K562 (cell line): ENCODE measurements at regions not wholly inside any gene's neighbourhood (a gene's known extent, or its start where the extent isn't known, plus 50 kb on each side); places are given as distances from the start of the nearest gene placed in this dataset.

Experiments
- ATAC-seq: fragments of 200-7000 bp; cut with Tn5 transposase; 3 replicates; pipeline ENCODE4 v1.9.1; 2020; ENCODE audit warnings: moderate library complexity
- BruUV-seq: library from RNA; stranded (reverse); fragments of 400-500 nt; replicated peaks from 2 replicates; lab custom pipeline; 2021; lab: Mats Ljungman, UMichigan
- CTCF ChIA-PET: fragments of 300-600 bp; formaldehyde crosslinking; extraction: SDS; loops from one replicate; lab custom pipeline; 2021; ENCODE audit warnings: low intra/inter-chr PET ratio; lab: Yijun Ruan, JAX
- POLR2A ChIA-PET: fragments of 300-600, 350-650 bp; sonication (Branson Sonifier 250); formaldehyde crosslinking; extraction: SDS; loops from one replicate; lab custom pipeline; 2021; ENCODE audit warnings: antibody characterized with exemption, inconsistent platforms; lab: Yijun Ruan, JAX
- DNase-seq, 4 experiments: peaks; one replicate each; pipeline versions ENCODE4 v3.0.0 to v3.0.0-alpha.2; 2011 to 2018; ENCODE audit warnings: low spot score in 3 of 4, mixed read lengths in 3 of 4; ENCODE audit errors: extremely low read depth in 1 of 4
- FAIRE-seq: peaks from 2 replicates; lab custom pipeline; 2011; peaks lifted over from hg19 to GRCh38; lab: Jason Lieb, UNC
- H2AFZ ChIP-seq: 2 replicates; pipeline ENCODE4 v1.6.0; 2011; ENCODE audit warnings: low read depth, low read length, control low read depth, inconsistent platforms
- H3K27ac ChIP-seq: fragments of 200-600 bp; 3 replicates; pipeline ENCODE4 v1.8.0; 2011; ENCODE audit warnings: low read depth, mild to moderate bottlenecking, control low read depth, inconsistent platforms, low read length, moderate library complexity, mixed read lengths; ENCODE audit errors: extremely low read depth
- H3K27me3 ChIP-seq, 2 experiments: fragments of 300-600 bp in 1 of 2; 2 replicates in 1 of 2; 3 replicates in 1 of 2; pipeline versions ENCODE4 v1.6.0 to v1.8.0; 2011; ENCODE audit warnings: inconsistent platforms in 2 of 2, low read length in 2 of 2, mild to moderate bottlenecking in 1 of 2, mixed read lengths in 1 of 2, moderate library complexity in 1 of 2; ENCODE audit not compliant: control insufficient read depth in 2 of 2, insufficient read depth in 2 of 2
- H3K36me3 ChIP-seq: fragments of 300-600 bp; 3 replicates; pipeline ENCODE4 v1.8.0; 2011; ENCODE audit warnings: mild to moderate bottlenecking, low read length, inconsistent platforms; ENCODE audit not compliant: control insufficient read depth, insufficient read depth
- H3K4me1 ChIP-seq, 2 experiments: fragments of 200-600 bp in 1 of 2; replicated peaks in 1 of 2; 2 replicates in 1 of 2; 3 replicates in 1 of 2; pipeline versions ENCODE4 v1.5.1 to v1.8.0; 2011; ENCODE audit warnings: inconsistent platforms in 2 of 2, low read length in 2 of 2, mild to moderate bottlenecking in 1 of 2, mixed read lengths in 1 of 2, moderate library complexity in 1 of 2; ENCODE audit not compliant: control insufficient read depth in 2 of 2, insufficient read depth in 2 of 2
- H3K4me2 ChIP-seq: 2 replicates; pipeline ENCODE4 v1.6.1; 2011; ENCODE audit warnings: low read length, control low read depth, inconsistent platforms, mixed read lengths; ENCODE audit not compliant: insufficient read depth
- H3K4me3 ChIP-seq: fragments of 200-600 bp; sonication (generic), shearing (Covaris generic); 2 replicates; pipeline ENCODE4 v1.5.1; 2016; ENCODE audit warnings: control low read depth, inconsistent platforms
- H3K79me2 ChIP-seq: fragments of 200-600 bp; 3 replicates; pipeline ENCODE4 v1.8.0; 2011; ENCODE audit warnings: low read length, inconsistent platforms; ENCODE audit not compliant: control insufficient read depth, insufficient read depth
- H3K9ac ChIP-seq, 2 experiments: 2 replicates each; pipeline versions ENCODE4 v1.6.0 to v1.6.1; 2011; ENCODE audit warnings: low read depth in 2 of 2, low read length in 2 of 2, control low read depth in 1 of 2, inconsistent platforms in 1 of 2, mild to moderate bottlenecking in 1 of 2, mixed read lengths in 1 of 2; ENCODE audit not compliant: insufficient read depth in 1 of 2
- H3K9me1 ChIP-seq: one replicate; pipeline ENCODE4 v1.6.0; 2011; ENCODE audit warnings: inconsistent platforms, mild to moderate bottlenecking, low read length, moderate library complexity; ENCODE audit not compliant: control insufficient read depth, insufficient read depth
- H3K9me3 ChIP-seq: replicated peaks from 2 replicates; pipeline ENCODE4 v1.5.1; 2011; ENCODE audit warnings: low read depth, low read length, inconsistent platforms; ENCODE audit not compliant: control insufficient read depth, insufficient read depth
- H4K20me1 ChIP-seq: replicated peaks from 2 replicates; pipeline ENCODE4 v1.6.1; 2011; ENCODE audit warnings: low read length, inconsistent platforms, mixed read lengths; ENCODE audit not compliant: control insufficient read depth, insufficient read depth
- ATF1 ChIP-seq, 2 experiments: fragments of 450-650 bp in 1 of 2; IDR thresholded peaks; 2 replicates each; pipeline ENCODE4 v1.6.1; 2016; ENCODE audit warnings: missing compliant biosample characterization in 1 of 2, missing genetic modification characterization in 1 of 2
- ATF7 ChIP-seq: fragments of 450-650 bp; IDR thresholded peaks from 2 replicates; pipeline ENCODE4 v1.7.1; 2014; ENCODE audit warnings: mild to moderate bottlenecking, moderate library complexity
- KLF10 ChIP-seq: fragments of 250-450 bp; sonication (Bioruptor Pico); IDR thresholded peaks from 2 replicates; pipeline ENCODE4 v1.6.1; 2021; ENCODE audit warnings: matching md5 sums
- NFATC3 ChIP-seq: fragments of 450-650 bp; IDR thresholded peaks from 2 replicates; pipeline ENCODE4 v1.6.1; 2017; ENCODE audit warnings: mild to moderate bottlenecking
- NFIX ChIP-seq: fragments of 250-450 bp; sonication (Bioruptor Pico); IDR thresholded peaks from 2 replicates; pipeline ENCODE4 v1.4.0; 2020; ENCODE audit warnings: low read depth, mild to moderate bottlenecking, moderate library complexity
- PRPF4 ChIP-seq: fragments of 200-400 bp; formaldehyde crosslinking; IDR thresholded peaks from one replicate; pipeline ENCODE4 v1.6.1; 2017; ENCODE audit warnings: low read length, low read depth, mild to moderate bottlenecking; ENCODE audit not compliant: insufficient read depth, poor library complexity, severe bottlenecking
- ZNF140 ChIP-seq: fragments of 250-450 bp; sonication (Bioruptor Pico); IDR thresholded peaks from 2 replicates; pipeline ENCODE4 v1.8.0; 2021; ENCODE audit warnings: moderate library complexity, mild to moderate bottlenecking, inconsistent platforms
- WGBS: fragments of 100-300 bp; shearing (Covaris generic); methylation state at CpG from one replicate; pipeline ENCODE4 v1.1.6; 2016; ENCODE audit warnings: low coverage, mixed read lengths; ENCODE audit not compliant: insufficient coverage; ENCODE audit errors: missing lambda C conversion rate; 5-methylcytosine and 5-hydroxymethylcytosine counted together
- in situ Hi-C: fragments of 300-500 bp; cut with MboI; formaldehyde crosslinking; loops from 4 replicates; pipeline ENCODE4 v1.15.0; 2018; ENCODE audit warnings: inconsistent platforms, mixed read lengths
- intact Hi-C: fragments of 100-400 bp; cut with micrococcal nuclease; formaldehyde crosslinking; loops from 2 replicates; pipeline ENCODE4 v1.14.2; 2022

DNA sequence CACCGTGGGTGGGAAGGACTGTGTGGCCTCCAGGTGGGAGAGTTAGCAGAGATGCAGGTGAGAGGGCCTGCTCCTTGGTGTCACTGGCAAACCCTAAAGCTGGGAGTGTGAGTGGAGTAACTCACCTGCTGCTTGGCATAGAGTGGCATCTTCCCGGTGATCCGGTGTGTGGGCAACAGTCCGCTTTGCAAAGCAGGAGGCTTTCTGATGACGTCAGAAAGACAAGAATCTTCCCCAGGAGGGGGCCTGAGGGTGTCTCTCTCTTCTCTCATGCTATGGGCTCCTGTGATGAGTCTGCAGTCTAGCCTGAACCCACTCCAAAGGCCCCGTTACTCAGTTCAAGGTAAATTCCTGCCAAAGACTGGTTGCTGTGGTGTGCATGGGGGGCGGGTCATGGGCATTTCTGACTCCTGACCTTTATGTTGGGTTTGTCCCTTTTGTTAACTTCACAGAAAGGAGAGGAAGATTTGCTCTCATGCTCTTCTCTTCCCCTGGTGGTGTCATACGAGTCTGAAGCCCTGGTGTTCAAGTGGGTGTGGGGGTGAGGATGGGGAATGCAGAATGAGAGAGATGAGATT, 187.9 kb downstream of the GATA3 start:
- no peaks in the 10 kb centered on the region; a peak in 2 of 5 replicates for H3K27me3 ChIP-seq
- POLR2A ChIA-PET: no interaction called here
- peaks cover 3% of the 10 kb centered on the region for H3K9me1 ChIP-seq
- H3K4me1 ChIP-seq: no peaks in the 10 kb centered on the region
- no peak overlapping the region for H3K4me3 ChIP-seq
- intact Hi-C loops: no loop called here
- H3K4me2 ChIP-seq: no peak overlapping the region
- BruUV-seq: no TSS peak
- no peaks in the 10 kb centered on the region for H4K20me1 ChIP-seq
- FAIRE-seq (no peak), DNase-seq (no peak), ATAC-seq (no peak)
- no peaks in the 10 kb centered on the region for H3K9me3 ChIP-seq
- in situ Hi-C loops: no loop called here
- no peak overlapping the region for H3K9ac ChIP-seq
- no peak for TF ChIP-seq ATF1 (CRISPR knock-in tag; IDR thresholded peaks at IDR 0.05)
- TF ChIP-seq ATF1 (tag; IDR thresholded peaks at IDR 0.05): 0 out of 2 replicates have a peak, but pooled peaks have one; percentile 20
- TF ChIP-seq KLF10 (CRISPR knock-in tag): no peak
- peak; percentile 20; the same call in 1 of the 2 replicates for TF ChIP-seq ATF7
- CTCF ChIA-PET: no interaction called here
- H3K79me2 ChIP-seq: no peaks in the 10 kb centered on the region
- no peak overlapping the region for H3K27ac ChIP-seq
- H3K36me3 ChIP-seq: no peaks in the 10 kb centered on the region
- whole genome bisulfite sequencing: 0% methylated on average over 8 of the region's 8 CpGs
- no peak overlapping the region for H2AFZ ChIP-seq

DNA sequence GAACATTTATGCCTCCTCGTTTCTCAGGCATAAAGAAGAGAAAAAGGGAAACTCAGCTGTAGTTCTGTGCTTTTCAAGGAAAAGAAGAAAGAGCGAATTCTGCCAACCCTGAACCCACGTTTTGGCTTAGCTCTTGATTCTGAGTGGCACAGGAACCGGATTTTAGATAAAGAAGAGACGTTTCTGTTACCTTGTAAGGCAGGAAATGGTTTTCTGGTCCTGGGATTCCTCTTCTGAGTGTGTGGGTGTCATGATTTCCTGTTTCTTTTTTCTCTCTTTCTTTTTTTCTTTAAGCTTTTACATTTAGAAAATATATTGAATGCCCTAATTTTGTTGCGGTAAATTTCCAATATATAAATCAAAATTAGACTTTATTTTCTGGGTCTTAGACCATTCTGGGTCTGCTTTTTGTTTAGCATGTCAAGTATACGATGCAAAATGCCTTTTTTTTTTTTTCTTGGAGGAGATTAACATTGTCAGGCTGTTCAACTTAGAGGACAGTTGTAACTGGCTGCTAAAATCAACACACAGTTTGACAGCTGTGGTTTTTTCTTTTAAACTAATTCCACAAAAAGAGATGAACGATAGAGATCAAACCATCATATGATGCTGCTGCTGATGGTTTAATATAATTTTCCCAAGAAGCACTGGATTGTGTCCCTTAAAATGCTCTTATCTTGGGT, 190.8 kb downstream of the GATA3 start:
- TF ChIP-seq ZNF140 (CRISPR knock-in tag) (no peak), NFIX (CRISPR knock-in tag) (no peak), PRPF4 (no peak), NFATC3 (no peak)
- Histone ChIP-seq H3K9me3 (no peaks in the 10 kb centered on the region), H2AFZ (no peak overlapping the region), H3K4me3 (no peak overlapping the region), H4K20me1 (no peaks in the 10 kb centered on the region), H3K4me2 (no peak overlapping the region), H3K27ac (no peak overlapping the region), H3K36me3 (no peaks in the 10 kb centered on the region), H3K9me1 (no peaks in the 10 kb centered on the region), H3K27me3 (no peaks in the 10 kb centered on the region; a peak in 2 of 5 replicates), H3K79me2 (no peaks in the 10 kb centered on the region), H3K4me1 (no peaks in the 10 kb centered on the region), H3K9ac (no peak overlapping the region)
- CTCF ChIA-PET: no interaction called here
- no peak for FAIRE-seq
- POLR2A ChIA-PET: interaction anchor here (0.6 kb wide), 1 partner anchor 20 kb away, joined by 6 read pairs; no protein-coding TSS in a partner anchor
- intact Hi-C loops: no loop called here
- no TSS peak for BruUV-seq
- whole genome bisulfite sequencing: 2% methylated on average over 8 of the region's 8 CpGs
- no peak for DNase-seq
- in situ Hi-C loops: no loop called here
- ATAC-seq: no peak
